Mucosa of gallbladder (tissue), 1 donor: ENCODE measurements at regions not wholly inside any gene's neighbourhood (a gene's known extent, or its start where the extent isn't known, plus 50 kb on each side); places are given as distances from the start of the nearest gene placed in this dataset.

Source experiments
- DNase-seq: peaks from one replicate; pipeline ENCODE4 v3.0.0-alpha.2; 2020; ENCODE audit warnings: low spot score
- donor health status: DM: no; HTN: no; CAD: no.

DNA sequence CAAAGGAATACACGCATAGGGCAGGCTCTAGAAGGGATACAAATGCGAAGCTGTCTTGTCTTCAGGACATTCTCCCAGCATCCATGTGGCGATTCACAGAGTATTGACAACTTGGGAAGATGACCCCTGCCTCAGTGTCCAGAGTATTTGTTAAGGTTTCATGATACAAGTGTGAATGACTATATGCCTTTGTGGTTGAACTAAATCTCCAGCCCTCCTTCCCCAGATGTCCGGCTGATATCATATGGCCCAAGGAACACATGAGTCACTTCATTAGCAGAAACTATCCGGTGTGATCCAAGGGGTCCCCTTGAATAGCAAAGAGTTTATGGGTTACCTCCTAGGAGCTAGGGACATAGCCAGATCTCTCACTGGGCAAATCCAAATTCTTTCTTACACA, 151.0 kb downstream of the INSIG2 start:
- no peak for DNase-seq

DNA sequence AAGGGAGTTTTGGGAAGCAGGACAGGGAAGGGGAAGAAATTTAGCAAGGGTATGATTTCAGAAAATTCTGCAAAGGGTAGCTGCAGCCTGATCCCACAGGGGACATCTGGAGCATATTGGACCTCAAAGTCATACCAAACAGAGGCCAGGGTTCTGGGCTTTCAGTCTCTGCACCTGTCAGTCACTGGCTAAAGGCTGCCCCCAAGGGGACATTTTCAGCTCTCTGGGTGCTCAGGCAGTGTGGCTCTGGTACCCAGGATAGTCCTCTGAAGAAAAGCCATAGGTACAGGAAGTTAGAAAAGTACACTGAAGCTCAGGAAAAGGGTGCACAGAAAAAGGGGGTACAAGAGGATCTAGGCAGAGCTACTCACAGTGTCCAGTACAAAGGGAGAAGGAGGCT, 149.2 kb downstream of the INSIG2 start:
- no peak for DNase-seq

DNA sequence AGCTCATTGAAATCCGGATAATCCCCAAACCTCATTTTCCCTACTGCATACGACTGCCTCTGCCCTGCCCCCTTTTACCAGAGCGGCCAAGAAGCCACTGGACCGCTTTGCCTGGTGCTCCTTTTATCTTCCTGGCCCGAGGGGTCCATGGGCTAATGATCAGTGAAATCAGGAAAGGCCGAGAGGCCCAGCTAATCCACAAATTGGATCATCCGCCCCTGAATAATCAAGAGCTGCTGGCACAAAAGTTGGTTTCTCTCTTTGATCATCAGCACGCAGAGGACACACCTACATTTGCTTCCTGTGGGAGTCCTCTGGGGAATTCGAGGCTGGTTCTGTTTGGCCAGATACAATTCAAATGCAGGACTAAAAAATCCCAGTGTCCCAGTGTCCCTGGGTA, 144.5 kb downstream of the INSIG2 start:
- no peak for DNase-seq

DNA sequence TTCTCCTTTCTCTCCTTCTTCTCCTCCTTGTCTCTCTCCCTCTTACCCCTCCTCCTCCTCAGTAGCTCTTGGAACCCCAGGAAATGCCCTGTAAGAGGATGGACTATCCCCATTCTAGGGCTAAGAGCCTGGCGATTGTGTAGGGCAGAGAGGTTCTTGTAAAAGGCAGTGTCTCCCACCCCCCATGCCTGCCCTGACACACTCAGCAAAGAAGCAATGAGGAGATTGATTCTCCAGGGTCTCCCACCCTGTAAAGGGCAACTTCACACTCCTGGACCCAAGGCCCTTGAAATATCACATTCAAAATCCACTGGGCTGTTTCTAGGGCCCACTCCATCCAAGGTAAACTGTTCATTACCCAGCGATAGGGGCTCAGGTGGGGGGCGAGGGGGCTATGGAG, 144.1 kb downstream of the INSIG2 start:
- DNase-seq = no peak

DNA sequence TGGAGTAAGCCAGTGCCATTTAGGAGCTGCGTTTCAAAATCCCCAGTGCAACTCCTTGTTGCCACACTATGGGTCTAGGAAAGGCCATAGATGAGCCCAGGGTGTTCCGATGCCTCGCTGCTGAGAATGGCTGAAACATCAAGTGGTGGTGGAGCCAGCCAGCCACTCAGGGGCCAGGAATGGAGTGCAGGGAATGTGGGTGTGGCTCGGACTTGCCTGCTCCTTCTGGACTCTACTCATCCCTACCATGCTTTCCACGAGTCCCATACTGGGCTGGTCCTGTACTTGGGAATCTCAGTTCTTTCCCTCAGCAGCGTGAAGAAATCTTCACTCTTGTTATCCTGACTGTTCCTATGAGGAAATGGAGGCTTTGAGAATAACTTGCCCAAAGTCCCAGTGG, 143.5 kb downstream of the INSIG2 start:
- DNase-seq = no peak

DNA sequence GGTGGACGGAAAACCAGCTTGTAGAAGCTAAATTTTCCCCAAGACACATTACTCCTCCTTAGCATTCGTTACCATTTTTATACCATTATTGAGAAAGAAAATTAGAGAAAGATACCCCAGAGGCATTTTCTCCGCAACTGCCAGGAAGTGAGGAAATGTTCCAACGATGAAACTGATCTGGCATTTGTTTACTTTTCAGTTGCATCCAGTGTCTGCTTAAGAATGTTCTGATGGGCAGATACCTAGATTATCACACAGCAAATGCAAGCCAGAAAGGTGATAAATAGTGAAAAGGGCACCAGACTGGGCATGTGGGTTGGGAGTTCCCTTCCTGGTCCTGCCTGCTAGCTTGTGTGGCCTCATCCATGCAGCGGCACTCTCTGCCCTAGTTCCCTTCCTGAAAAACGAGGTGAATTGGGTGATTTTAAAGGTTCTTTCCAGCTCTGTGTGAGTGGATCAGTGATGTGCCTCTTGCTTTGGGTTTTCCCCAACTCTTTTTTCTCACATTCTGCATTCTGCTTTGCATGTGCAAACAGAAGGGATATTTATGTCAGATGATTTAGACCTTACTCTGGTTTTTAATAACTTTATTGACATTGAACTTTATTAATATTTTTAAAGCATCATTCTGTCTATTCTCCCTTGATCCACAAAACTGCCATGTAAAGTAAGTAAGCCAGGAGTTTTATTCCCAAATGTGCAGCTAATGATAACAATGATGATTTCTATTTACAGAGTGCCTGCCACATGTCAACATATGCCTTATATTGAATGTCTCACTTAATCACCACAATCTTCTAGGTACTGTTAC, 139.6 kb downstream of the INSIG2 start:
- DNase-seq = no peak

DNA sequence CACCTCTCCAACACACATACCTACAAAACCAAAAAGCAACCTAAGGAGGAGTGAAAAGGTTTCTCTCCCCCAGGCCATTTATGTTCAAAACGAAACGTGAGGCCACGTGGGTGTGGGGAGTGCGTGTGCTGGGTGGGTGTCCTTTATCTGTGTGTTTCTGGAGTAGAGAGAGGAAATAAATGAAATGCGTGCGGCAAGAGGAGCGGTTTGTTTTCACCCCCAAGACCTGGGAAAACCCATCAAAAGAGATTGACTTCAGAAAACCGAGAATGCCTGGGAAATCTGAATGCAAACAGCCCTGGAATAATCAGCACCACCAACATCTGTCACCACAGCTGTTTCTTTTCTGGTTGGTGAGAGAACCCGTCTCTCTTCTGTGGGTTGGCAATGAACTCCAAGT, 137.4 kb downstream of the INSIG2 start:
- no peak for DNase-seq

DNA sequence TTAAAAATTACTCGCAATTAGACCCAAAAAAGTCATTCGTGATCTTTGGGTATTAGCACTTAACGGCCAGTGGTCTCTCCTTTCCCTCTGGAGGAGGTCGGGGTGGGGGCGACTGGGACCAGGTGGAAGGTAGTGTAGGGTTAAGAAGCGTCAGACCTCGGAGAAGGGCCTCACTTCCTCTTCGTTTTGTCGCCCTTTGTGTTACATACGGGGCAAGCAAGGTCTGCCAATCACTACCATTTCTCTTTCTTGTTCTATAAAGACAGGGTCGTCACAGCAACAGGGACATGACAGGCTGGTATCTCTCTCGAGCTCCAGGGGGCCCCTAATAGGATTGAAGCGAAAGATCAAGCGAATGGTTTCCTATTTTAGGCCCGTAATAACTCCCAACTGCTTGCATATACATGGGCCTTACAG, 136.6 kb downstream of the INSIG2 start:
- DNase-seq = no peak

DNA sequence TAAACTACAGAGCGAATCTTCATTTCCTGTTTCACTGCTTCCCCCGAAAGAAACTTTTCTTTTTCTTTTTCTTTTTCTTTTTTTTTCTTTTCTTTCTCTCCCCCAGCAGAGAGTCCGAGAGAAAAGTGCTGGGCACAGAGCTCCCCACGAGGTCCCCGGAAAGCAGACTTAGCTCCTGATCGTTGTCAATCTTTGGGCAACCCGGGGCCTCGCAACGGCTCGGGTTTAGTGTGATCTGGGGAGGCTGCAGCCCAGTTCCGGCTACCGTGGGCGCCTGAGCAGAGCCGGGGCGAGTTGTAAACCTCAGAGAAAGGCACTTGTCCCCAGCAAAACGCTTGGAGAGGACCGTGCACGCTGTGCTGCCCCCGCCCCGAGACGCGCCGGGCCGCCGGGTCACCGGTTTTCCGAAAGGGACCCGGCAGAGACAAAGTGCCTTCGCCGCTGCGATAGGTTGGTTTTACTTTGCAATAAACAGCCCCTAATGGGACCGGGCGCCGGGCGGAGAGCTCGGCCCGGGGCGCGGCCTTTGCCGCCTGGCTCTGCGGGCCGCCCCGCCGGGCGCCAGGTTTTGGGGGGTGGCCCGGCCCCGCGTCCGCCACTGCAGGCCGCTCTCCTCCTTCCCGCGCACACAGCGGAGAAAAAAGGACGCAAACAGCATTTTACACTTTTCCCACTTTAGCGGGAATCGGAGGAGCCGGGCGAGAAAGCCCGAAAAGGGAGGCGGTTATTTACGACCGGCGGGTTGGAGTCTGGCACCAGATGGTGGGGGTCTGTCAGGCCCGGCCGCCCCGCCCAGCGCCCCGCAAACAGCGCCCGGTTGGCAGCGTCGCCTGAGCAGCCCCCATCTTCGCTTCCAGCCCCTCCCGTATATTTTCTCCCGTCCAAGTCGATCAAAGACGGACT, 136.0 kb downstream of the INSIG2 start:
- no peak for DNase-seq

DNA sequence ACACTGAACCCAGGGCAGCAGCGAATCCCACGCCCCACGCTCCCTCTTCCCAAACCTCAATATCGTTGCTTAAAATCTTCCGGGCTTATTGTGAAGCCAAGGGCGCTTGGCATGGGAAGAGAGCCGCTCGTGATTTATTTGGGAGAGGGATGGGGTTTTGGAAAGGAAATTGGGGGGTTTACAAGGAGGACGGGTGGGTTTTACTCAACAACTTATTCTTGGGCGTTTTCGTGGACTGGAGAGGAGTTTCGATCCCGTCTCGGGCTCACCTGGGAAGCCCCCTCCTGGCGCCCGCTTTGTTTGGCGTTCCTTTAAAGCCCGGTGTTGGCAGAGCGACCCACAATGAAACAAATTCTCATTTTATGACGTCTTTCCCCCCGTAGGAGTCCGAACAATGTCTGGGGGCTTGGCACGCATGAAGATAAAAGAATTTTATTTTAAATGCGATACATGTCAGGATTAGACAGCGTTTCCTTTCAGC, 135.3 kb downstream of the INSIG2 start:
- DNase-seq = no peak

DNA sequence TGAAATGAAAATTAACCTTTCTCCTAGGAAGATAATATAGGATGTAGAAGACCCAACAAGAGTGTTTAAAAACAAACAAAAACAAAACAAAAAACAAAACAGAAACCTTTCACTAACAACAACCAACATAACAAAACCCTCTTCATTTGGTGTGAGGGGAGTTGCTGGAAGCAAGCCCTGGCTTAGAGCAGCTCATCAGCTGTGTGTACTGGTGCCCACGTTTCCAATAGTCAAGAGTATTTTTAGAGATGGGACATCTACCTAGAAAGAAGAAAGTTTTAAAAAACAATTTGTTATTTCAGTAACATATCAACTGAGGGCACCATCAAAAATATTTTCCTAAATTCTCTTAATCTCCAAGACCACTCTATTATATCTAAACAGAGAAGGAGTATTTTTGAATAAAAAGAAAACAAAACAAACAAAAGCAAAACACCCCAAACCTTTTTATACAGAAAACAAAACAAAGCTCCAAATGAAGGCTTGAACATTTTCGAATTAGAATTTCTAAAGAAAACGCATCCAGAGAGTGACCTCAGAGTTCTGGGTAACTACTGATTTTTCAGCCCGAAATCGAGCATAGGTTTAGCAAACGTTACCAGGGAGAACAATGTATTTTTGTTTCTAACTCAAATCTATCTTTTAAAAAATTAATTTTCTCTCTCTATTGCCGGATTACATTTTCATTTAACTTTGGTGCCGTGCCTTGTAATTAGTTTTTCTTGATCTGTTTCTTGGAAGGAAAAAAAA, 134.6 kb downstream of the INSIG2 start:
- no peak for DNase-seq

DNA sequence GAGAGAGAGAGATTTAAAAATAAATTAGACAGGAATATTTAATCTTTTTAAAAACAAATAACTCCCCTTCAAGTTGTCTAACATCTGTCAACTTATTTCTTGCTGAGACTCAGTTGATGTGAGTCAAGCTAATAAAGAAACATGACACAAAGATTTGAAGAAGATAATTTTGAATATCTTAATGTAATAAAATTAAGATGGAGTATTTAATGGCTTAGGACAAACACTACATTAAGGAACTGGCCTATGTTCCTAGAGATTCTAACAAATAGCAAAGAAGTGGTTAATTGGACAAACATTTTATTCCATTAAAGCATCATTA, 134.0 kb downstream of the INSIG2 start:
- no peak for DNase-seq

DNA sequence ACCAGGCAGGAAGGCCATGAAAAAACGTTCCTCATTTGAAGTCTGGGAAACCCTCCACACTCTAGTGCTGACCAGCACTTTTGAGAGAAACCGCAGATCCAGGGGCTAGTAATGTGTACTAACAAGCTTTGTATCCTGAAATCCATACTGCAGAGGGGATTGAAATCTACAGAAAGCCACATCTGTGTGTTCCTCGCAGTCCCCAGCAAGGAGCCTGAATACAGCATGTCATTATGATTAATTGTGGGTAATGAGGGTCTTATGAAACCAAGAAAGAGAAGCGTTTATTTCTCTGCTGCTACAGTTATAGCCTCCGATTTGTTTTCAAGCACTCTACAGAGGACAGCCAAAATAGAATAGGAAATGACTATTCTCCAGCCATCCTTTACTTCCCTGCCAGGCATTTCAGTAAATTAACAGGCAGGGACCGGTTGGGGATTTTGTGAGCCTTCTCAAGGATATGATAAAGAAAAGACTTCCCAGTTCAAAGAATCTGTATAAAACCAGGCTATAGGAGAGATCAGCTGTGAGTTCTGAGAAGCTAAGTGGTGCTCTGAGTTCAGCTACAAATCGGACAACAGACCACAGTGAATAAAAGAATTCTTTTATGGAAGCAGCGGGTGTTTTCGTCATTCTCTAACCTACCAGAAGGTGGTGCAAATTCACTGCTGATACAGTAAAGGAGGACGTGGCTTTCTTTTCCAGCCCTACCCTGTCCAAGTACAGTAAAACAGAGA, 133.4 kb downstream of the INSIG2 start:
- peak; percentile 47 for DNase-seq

DNA sequence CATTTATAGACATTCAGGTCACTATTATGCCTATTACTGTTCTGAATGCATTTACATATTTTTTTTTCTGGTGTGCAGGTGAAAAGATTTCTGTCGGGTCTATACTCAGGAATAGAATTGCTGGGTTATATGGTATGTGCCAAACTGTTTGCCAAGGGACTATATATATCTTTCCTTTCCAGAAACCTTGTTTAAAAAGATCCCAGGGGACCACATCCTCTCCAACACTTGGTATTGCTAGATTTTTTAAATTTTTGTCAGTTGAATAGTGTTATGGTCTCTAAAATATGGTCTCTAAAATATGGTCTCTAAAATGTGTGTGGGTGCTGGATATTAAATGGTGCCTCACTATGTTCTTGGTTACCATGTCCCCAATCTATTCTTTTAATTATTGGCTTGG, 131.3 kb downstream of the INSIG2 start:
- DNase-seq = no peak

DNA sequence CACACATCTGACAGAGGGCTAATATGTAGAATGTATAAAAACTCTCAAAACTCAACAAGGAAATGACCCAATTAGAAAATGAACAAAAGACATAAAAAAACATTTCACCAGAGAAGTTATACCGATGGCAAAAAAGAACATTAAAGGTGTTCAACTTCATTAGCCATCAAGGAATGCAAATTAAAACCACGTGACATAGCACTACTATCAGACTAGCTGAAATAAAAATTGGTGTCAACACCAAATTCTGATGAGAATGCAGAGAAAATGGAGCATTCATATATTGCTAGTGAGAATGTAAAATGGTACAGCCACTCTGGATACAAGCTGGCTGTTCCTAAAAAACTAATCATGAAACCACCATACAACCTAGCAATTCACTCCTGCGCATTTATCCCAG, 128.0 kb downstream of the INSIG2 start:
- no peak for DNase-seq

DNA sequence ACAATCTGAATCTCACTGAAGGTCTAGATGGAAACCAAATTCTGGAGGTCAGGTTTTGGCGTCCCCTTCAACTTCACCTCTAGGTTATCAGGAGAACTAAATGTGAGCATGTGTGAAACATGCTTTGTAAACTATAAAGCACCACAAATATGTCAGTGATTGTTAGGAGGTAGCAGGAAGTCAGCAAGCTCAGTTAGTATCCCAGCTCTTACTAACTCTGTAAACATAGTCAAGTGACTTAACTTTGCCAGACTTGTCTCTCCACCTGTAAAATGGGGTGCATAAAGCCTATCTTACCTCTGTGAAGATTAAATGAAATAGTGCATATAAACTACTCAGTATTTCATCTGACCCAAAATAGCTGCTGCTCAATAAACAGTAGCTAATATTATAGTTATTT, 121.5 kb downstream of the INSIG2 start:
- no peak for DNase-seq

DNA sequence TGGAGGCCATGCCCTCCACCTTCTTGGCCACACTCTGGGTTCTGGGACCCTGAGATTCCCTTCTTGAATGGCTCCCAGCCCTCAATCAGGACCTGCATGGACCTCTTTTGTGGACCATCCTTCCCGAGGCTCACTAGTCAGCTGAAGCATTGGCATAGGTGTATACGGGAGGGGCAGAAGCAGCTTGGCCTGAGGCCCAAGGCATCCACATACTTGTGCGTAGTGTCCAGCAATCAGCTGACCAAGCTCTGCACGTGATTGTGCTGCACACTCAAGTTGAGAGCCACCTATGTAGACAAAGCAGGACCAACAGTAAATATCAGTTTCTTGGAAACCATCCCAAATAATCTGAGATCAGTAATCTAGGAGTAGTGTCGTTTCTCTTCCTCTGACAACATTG, 119.6 kb downstream of the INSIG2 start:
- no peak for DNase-seq

DNA sequence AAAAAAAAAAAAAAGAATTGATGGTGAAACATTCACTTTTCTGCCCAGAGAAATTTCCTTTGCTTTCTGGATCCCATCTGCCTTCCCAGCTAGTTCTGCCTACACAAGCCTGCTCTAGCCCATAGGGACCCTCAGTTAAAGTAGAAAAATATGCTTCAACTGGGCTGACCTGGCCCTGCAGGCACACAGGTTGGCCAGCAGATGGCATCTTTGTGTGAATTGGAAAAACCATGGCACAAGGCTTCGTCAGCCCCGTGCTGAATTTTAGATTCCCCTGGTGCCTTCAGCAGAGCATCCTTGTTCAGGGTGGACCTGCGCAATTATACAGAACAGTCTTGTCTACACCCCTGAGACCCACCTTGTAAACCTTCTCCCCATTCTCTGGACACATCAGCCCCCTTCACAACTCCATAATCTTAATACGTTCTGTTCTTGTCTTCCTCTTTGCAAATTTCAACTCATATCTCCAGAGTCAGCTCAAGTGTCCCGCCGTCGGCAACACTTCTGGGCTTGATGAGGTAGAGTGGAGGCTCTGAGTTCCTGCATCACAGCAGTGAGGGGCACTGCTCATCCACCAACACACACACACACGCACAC, 114.5 kb downstream of the INSIG2 start:
- DNase-seq = peak; percentile 25

DNA sequence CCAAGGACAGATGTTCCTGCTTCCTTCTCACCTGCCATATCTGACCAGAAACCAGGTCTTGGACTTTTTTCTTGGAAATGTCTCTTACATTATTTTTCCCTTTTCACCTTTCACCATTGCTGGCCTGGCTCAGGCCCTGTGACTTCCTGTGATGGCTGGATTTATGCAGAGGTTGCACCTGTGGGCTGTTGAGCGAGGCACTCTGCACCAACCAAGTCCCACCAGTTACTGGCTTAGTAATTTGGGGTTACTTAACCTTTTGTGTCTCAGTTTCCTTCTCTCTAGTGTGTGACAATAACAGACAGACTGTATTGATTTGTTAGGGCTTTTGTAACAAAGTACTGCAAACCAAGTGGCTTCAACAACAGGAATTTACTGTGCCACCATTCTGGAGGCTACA, 110.0 kb downstream of the INSIG2 start:
- no peak for DNase-seq

DNA sequence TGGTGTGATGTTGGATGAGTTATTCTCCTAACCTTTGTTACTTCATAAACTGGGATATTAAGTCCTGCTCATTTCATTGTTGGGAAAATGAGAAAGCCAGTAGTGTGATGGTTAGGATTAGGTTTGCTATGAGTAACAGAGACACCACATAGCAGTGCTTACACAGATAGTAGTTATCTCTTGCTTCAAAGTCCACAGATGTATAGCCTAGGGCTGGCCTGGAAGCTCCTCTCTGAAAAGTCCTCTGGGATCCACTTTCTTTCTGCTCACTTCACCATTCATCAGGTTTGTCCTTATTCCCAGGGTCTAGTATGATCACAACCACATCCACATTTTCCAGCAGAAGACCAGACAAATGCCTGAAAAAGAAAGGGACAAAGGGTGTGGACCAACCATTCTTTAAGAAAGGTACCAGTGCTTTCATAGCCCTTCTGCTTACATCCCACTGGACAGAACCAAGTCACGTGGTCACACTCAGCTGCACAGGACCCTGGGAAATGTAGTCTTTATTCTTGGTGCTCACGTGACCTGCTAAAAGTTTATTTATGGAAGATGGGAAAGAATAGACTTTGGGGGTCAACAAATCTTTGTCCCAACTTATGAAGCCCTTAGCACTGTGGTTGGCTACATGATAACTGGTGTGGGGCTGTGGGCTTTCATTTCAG, 108.9 kb downstream of the INSIG2 start:
- no peak for DNase-seq

DNA sequence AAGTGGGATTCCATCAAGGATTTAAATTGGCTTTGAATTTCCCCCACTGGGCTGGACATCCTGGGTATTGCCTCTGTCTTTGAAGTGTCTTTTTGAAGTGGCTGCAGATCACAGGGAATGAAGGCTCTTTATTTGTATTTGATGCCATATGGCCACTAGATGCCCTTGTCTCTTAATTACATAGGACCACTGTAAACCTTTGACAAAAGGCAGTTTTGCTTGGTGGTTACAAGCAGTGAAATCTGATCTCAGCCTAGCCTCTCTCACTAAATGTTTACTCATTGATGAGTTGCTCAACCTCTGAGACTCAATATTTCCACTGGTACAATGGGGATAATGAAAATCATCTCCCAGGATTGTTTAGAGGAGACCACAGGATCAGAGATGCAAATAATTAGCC, 102.2 kb downstream of the INSIG2 start:
- DNase-seq = no peak
